HG02840 (cell line): ENCODE measurements at regions not wholly inside any gene's neighbourhood (a gene's known extent, or its start where the extent isn't known, plus 50 kb on each side); places are given as distances from the start of the nearest gene placed in this dataset.
"Not testable (repeated sequence)": the region's sequence is repeated elsewhere in the genome, so short reads cannot be mapped to it uniquely, and the experiment has no call there.

Source experiments
- ATAC-seq: cut with Tn5 transposase; IDR thresholded peaks from one replicate; pipeline ENCODE4 v1.9.1; 2021; ENCODE audit warnings: mild to moderate bottlenecking, moderate library complexity, moderate number of reproducible peaks; ENCODE audit not compliant: unreplicated experiment, low FRiP score

DNA sequence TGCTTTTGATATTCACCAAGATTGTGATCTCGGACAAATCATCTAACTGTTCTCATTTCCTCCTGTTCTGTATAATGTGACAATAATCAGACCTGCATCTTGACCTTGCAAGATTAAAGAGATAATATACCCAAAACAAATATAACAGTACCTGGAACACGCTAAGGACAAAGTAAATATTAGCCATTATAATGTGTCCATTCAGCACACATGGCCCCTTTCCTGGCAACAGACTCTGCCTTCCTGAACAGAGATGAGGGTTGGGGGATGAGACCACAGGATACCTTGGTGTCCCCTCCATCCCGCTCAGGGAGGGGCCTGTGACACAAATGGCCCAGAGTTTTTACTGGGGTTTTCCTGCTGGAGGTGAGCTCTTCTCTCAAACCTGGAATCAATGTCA is 143.4 kb upstream of the SERPINE2 start:
- no peak for ATAC-seq

DNA sequence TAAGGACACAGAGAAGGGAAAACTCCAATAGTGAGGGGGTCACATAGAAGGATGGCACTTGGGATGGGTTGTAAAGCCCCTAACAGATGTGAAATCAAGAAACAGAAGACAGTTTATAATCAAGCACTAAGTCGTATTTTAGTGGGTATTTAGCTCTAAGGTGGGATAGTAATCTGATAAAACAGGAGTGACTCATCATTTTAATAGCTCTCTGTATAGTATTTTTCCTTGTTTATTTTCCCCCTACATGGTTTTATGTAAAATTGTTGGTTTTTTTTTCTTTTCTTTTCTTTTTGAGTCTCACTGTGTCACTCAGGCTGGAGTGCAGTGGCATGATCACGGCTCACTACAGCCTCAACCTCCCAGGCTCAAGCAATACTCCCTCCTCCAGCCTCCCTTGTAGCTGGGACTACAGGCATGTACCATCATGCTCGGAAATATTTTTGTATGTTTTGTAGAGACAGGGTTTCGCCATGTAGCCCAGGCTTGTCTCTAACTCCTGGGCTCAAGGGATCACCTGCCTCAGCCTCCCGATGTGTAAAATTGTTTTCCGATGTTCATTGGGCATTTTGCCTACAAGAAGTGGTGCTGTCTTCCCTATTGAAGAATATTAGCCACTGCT is 142.6 kb upstream of the SERPINE2 start:
- no peak for ATAC-seq

DNA sequence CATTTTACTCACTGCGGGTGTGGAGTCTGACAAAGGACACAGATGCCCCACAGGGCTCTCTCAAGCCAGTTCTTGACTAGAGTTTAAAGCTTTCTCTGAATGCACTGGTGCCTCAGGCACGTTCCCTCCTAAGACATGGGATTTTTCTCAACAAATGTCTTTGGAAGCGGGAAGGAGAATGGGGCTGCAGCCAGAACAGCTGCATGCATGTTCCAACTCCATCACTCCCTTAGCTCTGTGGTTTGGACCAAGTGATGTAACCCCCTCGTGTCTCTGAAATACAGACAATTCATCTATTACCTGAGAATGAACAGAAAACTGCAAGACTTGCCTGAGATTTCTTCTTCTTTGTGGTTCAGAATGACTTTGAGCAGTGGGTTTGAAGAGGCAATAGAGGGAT is 141.7 kb upstream of the SERPINE2 start:
- no peak for ATAC-seq

DNA sequence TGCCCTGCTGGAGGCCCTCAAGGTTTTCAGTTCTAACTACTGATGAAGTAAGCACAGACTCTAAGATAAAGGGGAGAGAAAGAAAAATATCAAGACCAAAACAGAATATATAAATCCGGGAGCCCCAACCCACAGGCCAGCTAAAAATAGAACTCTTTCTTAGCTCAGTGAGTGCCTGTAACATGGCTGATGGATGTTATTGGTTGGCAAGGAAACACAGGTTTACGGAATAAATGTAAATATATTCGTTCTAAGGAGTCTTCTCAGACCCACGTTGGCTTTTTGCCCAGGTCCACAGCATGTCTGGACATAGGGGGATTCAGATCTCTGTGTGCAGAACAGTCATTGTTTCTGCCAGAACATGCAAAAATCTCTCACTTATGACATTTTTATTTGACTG is 139.0 kb upstream of the SERPINE2 start:
- no peak for ATAC-seq

DNA sequence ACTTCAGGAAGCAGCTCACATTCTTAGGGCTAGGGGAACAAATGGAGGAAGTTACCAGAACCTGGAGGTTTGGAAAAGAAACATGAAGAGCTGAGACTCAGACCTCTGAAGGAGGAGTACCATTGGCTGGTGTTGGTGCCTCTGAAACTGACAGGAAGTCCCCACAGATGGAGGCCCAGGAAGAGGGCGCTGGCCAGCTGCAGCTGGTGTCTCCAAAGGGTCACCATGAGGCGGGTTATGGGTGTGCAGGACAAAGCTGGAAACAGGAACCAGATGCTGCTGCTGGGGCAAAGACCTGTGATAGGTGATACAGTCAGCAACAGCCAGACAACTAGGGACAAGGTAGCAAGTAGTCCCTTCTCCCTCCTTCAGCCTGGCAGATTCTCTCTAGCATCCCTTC is 136.5 kb upstream of the SERPINE2 start:
- no peak for ATAC-seq

DNA sequence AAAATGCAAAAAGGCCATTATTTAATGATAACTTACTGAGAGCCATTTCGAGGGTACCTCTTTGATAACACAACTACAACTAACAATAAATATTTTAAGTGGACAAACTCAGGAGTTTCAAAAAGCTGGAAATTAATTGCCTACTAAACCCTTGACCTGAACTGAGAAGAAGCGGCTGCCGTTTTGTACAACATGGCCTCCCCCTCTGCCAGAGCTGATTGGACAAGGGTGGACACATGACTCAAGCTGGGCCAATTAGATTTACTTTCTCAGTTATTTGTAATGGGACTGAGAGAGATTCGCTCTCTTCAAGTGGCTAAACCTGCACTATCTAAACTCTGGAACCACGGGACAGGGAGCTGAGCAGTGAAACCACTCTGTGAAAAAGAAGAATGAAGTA is 135.9 kb upstream of the SERPINE2 start:
- ATAC-seq: no peak

DNA sequence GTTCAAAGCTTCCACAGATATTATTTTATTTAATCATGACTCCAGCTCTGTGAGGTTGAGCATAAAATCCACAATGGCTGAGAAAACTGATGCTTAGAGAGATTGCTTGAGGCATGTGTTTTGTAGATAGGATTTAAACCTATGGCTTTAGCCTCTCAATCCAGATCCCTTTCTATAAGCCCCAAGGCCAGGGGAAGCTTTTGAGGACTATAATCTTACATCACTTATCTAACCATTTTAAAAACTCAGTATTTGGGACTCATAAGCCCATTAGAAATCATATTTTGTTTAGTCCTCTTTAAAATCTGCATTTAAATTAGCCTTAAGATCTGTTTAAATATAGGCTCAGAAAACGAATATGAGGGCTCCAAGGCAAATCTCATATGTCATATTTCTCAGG is 135.4 kb upstream of the SERPINE2 start:
- no peak for ATAC-seq

DNA sequence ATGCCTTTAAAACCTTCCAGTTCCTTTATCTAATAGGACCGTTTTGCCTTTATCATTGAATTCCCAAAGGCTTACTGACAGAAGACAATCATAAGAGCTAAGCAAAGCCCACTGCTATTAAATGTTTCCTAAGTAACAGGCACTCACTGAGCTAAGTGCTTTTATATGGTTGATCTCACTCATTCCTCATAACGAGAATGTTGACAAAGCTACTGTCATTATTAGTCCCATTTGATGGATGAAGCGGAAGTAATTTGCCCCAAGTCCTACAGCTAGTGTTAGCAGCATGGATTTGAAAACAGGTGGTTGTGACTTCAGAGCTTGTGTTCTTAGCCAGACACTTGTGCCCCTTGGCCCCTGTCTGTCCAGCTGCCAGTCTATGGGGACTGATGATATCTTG is 134.8 kb upstream of the SERPINE2 start:
- no peak for ATAC-seq

DNA sequence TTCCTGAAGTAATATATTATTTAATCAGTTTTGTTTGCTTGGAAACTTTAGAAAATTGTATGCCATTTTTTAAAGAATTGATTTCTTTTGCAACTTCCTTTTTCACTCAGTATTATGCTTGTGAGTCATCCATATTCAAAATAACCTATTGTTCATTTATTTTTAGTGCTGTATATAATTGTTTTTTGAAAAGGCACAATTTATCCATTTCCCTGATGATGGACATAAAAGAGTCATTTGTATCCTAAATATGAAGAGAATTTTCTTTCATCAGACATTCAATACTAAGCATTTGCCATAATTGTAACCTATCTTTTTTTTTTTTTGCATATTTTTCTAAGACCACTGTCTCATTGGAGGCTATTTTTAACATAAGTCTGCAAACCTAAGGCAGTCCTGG is 134.1 kb upstream of the SERPINE2 start:
- no peak for ATAC-seq

DNA sequence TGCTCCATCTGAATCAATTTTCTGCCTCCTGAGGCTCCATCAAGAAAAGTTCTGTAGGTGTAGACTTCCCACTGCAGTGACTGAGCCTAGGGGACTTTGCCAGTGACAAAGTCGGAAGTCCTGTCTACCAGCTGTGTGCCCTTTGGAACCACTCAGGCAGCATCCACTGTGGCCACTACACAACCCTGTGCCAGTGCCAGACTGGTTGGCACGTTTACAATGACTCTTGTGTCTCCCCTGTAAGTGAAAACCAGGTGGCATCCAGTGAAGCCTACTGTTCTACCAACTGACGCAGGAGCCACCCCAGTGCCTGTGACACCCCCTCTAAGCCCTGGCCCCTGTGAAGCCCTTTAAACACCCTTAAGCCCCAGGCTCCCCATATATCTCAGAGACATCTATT is 132.1 kb upstream of the SERPINE2 start:
- ATAC-seq: no peak

DNA sequence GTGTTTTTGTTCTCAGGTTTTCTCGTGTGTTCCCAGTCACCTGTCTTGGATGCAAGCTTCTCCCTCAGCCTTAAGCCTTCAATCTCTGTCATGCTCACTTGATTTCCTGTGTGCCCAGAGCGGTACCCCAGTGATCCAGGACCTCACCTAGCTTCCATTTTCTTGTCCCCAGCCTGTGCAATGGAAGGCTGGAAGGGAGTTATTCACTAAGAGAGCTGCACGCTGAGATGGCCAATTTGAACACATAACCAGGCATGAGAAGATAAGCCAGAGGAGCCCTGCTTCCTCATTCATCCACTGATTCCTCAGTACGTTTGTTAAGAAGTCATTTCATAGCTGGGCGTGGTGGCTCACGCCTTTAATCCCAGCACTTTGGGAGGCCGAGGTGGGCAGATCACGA is 130.8 kb upstream of the SERPINE2 start:
- no peak for ATAC-seq

DNA sequence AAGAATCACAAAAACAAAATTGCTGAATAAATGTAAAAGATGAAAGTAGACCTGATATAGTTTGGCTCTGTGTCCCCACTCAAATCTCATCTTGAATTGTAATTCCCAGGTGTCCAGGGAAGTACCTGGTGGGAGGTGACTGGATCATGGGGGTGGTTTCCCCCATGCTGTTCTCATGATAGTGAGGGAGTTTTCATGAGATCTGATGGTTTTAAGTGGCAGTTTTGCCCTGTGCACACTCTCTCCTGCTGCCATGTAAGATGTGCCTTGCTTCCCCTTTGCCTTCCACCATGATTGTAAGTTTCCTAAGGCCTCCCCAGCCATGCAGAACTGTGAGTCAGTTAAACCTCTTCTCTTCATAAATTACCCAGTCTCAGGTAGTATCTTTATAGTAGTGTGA is 128.7 kb upstream of the SERPINE2 start:
- not testable (repeated sequence) for ATAC-seq

DNA sequence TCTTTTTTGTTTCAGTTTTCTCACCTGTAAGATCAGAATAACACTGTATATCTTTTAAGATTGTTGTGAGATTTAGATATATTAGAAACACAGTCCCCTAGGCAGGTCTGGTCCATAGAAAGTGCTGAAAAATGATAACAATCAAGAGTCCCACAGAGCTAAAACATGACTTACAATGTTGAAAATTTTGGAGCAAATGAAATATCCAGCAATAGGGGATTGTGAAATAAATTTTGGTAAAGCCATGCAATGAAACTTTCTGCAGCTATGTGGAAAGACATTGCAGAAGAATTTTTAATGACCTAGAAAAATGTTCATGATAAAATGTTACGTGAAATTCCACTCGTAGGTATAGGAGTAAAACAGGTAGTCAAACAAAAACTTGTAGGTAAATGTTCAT is 127.6 kb upstream of the SERPINE2 start:
- no peak for ATAC-seq

DNA sequence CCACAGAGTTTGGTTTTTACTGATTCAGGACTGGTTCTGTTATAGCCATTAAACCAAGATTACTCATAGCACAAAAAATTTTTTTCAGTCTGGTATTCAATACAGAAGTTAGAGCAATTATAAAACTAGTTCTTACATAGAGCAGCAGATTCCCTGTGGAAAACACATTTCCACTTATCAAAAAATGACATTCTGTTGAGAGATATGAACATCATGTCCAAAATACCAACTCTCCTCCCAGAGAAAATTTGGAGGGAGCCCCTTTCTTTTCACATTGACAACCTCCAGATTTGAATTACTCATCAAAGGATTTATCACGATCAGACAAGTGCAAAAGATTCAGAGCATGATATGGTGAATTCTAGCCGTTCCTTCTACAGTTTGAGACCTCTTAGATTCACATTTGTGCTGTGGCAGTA is 126.8 kb upstream of the SERPINE2 start:
- no peak for ATAC-seq

DNA sequence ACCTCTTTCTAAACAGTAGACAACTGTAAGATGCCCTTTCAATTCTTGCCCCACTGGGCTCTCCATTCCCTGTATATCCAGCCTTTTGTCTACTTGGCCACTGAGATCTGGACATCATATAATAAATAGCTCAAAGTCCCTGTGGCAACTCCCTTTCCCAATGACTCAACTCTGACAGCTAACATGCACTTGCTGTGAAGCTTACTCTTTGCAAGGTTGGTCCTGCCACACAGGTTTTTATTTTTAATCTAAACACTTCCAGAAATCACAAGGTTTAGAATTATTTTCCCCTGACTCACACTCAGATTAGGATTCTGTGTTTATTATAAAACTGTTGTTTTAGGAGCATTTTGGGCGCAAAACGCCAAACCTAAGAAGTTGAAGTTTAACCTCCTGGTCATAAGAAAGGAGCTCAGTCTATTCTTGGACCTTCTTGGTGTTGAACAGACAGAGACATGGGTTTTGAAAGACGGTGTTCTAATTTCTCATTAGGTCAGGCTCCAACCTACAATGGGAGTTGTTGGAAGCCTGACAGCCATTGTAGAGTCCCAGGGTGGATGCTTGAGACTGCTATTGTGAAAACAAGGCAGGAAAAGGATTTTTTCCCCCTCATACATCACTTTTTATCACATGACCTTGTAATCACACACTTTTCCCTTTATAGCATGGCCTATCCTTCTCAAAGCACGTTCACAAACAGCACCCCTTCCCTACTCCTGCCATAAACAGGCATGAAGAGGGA is 124.7 kb upstream of the SERPINE2 start:
- no peak for ATAC-seq

DNA sequence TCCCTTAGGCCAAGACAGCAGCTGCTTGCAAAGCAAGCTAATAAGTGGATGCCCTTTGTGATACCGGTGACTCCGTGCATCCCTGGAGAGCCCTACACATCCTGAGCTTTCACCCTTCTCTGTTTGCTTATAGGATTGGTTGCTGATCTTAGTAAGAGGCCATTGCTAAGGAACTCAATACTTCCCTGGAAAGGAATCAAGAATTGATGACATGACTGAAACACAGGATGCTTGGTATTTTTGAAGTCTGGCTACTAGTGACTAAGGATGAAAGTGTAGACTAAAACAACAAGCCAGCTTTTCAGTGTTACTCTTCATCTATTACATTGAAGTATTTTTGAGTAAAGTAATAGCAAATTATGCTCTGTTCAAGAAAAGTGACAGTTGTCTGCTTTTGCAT is 123.0 kb upstream of the SERPINE2 start:
- no peak for ATAC-seq

DNA sequence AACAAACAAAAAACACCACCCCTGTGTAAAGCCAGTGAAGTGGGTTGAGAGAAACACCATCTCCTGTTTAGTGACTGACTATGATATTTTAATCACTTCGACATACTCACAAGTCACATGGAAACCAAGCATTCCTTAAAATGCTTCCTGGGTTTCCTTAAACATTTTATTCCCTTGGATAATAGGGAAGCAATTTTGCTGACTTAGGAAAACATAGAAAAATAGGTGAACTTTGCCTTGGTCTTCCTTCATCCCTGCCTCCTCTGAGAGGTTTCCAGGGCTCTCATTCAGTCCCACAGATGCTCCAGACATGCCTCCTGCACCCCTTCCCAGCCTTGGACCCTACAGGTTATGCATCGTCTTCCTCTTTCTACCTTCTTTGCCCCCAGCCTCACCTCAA is 122.6 kb upstream of the SERPINE2 start:
- ATAC-seq: no peak

DNA sequence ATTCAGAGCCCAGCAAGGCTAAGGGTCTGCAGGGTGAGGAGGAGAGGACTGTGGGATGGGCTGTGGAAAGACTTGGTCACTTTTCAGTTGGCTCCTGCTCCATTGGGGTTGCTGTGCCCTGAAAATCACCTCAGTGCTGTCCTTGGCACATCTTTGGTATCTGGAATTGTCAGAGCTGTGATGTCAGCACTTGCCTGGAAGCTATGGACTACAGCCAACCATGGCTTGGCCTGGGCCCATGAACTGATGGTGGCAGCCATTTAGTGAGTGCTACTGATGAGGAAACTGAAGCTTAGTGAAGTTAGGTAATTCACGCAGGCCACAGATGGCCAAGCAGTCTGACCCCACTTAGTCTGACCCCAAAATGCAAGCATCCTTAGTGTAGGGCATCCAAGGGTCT is 121.8 kb upstream of the SERPINE2 start:
- no peak for ATAC-seq

DNA sequence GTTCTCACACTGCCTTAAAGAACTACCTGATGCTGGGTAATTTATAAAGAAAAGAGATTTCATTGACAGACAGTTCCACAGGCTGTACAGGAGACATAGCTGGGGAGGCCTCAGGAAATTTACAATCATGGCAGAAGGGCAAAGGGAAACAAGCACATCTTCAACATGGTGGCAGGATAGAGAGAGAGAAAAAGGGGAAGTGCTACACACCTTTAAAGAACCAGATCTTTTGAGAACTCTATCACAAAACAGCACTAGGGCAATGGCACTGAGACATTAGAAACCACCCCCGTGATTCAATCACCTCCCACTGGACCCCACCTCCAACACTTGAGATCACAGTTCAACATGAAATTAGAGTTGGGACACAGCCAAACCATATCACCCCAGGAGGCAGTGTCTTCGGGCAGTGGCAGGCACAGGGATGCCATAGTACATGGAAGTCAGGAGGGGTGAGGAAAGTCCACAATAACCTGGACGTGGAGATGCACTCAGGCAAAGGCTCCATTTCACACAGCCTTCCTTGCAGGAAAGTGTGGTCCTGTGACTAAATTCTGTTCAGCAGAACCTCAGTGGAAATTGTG is 120.4 kb upstream of the SERPINE2 start:
- no peak for ATAC-seq

DNA sequence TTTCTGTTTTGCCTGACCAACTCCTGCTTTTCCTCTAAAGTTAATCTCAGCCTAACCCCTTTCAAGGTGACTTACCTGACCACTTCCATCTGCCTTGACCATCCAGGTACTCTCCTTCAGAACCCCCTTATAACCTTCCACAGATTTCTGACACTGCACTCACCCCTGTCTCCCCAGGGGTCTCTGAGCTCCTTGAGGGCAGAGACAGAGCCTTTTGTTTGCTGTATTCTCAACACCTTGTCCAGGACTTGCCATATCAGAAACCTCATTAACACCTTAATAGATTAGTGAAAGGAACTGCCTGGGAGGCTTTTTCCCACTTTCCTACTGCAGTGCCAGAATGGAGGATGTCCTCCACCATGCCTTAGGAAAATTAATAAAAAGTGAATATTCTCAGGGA is 119.7 kb upstream of the SERPINE2 start:
- no peak for ATAC-seq

DNA sequence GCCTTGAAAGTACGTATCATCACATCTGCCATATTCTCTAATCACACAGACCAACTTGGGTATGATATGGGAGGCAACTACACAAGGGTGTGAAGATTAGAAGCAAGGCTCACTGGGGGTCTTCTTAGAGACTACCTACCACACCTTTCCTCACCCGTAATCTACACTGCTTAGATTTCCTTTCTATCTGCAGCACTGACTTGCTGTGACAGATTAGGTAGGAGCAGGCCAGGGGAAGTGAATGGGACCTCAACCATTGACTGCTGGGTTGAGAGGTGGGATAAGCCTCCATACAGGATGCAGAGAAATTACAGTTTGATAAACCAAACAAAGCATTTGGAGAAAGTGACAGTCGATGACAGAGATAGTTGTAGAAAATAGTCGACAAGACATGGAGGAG is 119.0 kb upstream of the SERPINE2 start:
- ATAC-seq: no peak

DNA sequence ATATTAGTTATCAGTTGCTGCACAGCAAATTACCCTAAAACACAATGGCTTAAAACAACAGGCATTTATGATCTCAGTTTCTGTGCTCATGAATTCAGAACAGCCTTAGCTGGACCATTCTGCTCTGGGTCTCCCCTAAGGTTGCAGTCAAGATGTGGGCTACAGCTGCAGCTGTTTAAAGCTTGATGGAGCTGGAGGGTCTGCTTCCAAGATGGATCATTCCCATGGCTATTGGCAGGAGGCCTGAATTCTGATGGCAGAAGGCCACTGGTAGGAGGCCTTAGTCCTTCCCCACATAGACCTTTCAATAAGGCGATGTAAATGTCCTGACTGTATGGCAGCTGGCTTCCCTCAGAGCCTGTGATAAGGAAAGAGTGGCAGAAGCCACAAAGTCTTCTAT is 118.6 kb upstream of the SERPINE2 start:
- no peak for ATAC-seq
